ENCODE measurements at regions not wholly inside any gene's neighbourhood (a gene's known extent, or its start where the extent isn't known, plus 50 kb on each side); places are given as distances from the start of the nearest gene placed in this dataset.

DNA sequence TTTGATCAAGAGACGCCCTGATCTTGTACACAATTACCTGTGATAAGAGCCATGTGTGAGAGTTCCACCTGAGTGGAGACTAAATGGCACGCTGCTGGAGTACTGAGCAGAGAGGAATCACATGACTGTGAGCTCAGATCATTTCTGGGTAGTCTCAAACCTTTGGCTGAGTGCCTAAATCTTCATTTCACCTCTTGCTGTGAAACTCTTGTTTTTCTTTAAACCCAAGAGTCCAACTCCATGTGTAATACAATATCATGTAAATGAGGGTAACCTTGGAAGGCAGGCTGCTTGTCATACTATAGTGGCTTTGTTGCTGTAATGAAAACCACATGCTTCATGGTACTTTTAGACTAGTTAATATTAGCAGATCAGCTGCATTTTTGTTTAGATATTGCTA lies 156.9 kb downstream of the CAND1 start:
- no peak for DNase-seq (ENCODE audit: low spot score)

DNA sequence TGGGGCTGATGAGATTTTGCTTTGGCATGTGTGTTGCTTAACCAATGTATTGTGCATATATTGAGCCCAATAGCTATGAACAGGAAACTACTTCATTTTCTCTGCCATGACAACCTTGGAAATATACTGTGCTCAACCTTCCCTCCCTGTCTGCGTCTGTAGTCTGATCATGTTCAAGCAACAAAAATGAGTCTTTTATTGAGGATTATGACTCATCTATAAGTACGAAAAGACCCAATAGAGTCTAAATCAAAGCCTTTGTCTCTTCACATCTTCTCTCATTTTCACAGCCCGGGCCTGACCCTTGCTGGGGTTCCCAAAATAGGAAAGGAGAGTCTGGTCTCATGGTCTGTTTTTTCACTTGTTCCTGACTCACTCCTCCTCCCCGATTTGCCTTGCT lies 158.2 kb downstream of the CAND1 start:
- DNase-seq (ENCODE audit: low spot score) = no peak

- no peak for DNase-seq (ENCODE audit: low spot score)
Observed at GRCh38 chr12:67428431-67428830, 159.3 kb downstream of the CAND1 start.

DNA sequence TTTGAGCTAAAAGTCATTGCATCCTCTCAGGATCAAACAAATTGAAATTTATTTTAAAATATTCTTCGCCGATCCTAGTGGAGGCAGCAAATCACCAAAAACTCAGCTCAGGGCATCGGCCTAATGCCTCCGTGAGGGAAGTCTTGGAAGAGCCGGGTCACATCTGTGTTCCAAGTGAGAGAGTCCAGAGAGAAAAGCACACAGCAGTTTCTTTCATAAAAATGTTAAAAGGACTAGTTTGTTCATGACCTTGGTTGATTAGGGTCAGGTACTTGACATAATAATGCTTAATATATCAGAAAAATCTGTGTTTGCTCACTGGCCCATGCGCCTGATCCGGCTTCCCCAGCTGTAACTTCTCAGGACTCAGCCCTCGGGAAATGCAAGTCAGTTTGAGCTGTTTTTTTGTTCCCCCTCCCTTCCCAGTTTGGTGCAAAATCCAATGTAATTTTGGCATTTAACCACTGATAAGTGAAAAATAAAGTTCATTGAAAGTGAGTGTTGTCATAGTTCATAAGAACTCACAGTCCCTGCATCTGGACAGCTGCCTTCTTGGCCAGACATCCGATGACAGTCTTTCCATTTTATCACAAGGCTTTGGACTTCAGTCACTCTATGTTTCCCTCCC lies 161.7 kb downstream of the CAND1 start:
- DNase-seq (ENCODE audit: low spot score) = no peak

GRCh38 chr12:67431411-67432020 lies 162.4 kb downstream of the CAND1 start:
- DNase-seq (ENCODE audit: low spot score) = no peak

DNA sequence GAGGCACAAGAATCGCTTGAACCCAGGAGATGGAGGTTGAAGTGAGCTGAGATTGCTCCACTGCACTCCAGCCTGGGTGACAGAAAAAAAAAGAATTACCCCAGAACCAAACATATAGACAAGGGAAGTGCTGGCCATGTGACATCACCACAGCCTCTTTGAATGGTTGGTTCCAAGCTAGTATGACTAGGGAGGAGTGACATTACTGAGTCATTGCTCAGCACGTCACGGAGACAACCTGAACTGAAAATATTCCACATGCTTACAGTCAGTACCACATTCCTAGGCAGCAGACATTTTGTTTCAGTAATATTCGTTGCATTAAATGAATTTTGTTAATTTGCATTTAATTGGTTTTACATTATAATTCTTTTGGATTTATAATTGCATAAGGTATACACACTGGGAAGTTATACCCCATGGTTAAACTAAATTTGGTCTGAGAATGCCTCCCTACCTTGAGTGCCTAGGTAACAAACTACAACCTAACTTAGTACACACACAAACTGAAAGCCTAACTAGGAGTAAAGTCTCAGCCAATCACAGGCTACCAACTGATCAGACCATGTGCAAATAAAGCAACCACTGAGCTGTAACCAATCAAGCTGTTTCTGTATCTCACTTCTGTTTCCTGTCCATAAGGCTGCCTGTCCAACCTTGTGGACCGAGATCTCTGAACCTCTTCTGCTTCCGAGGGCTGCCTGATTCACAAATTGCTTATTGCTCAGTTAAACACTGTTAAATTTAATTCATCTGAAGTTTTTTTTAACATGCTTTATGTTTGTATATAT lies 164.4 kb downstream of the CAND1 start:
- DNase-seq (ENCODE audit: low spot score) = no peak

GRCh38 chr12:67434671-67435370 lies 165.7 kb downstream of the CAND1 start:
- peak; percentile 72 for DNase-seq (ENCODE audit: low spot score)

DNA sequence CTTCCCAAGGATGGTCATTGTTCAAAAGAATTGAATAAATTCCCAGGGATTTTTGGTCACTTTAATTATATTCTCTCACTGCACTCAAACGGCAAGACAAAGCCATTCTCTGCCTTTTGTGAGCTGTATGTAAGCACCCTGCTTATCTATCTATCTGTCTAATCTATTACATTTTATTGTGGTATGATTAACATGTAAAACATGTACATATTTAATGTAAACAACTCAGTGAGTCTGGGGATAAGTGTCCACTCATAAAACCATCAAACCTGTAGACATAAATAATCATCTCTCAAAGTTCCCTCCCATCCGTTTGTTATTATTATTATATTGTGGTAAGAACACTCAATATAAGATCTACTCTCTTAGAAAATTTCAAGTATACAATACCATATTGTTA lies 167.1 kb downstream of the CAND1 start:
- DNase-seq (ENCODE audit: low spot score) = no peak

DNA sequence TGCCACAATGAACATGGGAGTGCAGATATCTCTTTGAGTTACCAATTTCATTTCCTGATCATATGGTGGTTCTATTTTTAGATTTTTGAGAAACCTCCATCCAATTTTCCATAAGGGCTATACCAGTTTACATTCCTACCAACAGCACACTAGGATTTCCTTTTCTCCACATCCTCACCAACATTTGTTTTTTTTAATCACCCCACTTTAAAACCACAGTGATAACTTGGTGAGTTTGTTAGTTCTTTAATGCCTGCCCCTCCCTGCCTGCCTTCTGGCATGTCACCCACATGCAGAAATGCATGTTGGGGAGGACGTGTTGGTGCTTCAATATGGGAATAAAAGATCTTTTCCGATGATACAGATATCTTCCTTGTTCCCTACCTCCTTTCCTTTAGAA lies 167.9 kb downstream of the CAND1 start:
- no peak for DNase-seq (ENCODE audit: low spot score)

- DNase-seq (ENCODE audit: low spot score) = no peak
Observed at GRCh38 chr12:67439611-67440010, 170.5 kb downstream of the CAND1 start.

- DNase-seq (ENCODE audit: low spot score) = peak; percentile 64
Observed at GRCh38 chr12:67441736-67442346, 172.7 kb downstream of the CAND1 start.

GRCh38 chr12:67442347-67442841 lies 173.2 kb downstream of the CAND1 start:
- no peak for DNase-seq (ENCODE audit: low spot score)

DNA sequence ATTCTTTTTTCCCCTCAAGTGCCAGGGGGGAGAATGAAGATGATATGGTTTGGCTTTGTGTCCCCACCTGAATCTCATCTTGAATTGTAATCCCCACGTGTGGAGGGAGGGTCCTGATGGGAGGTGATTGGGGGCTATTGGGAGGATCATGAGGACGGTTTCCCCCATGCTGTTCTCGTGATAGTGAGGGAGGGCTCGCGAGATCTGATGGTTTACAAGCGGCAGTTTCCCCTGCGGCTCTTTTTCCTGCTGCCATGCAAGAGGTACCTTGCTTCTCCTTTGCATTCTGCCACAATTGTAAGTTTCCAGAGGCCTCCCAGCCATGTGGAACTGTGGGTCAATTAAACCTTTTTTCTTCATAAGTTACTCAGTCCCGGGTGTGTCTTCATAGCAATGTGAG lies 173.7 kb downstream of the CAND1 start:
- DNase-seq (ENCODE audit: low spot score) = no peak

- DNase-seq (ENCODE audit: low spot score) = no peak
Observed at GRCh38 chr12:67444542-67444941, 175.4 kb downstream of the CAND1 start.

DNA sequence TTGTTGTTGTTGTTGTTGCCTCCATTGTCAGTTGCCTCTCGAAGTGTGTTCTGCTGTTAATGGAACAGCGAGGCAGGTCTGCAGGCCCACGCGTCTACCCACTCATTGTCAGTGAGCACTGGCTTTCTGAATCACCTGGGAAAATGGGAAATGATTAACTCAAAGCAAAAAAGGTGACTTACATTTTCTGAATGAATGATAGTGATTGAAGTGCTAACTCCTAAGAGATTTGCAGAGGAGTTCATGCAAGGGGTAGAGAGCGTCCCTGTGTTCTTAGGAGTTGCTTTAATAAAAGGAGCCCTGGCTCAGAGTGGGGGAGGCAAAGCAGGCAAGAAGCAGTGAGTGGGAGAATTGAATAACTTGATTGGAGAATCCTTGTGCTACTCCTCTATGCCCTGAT lies 177.6 kb downstream of the CAND1 start:
- DNase-seq (ENCODE audit: low spot score) = no peak

DNA sequence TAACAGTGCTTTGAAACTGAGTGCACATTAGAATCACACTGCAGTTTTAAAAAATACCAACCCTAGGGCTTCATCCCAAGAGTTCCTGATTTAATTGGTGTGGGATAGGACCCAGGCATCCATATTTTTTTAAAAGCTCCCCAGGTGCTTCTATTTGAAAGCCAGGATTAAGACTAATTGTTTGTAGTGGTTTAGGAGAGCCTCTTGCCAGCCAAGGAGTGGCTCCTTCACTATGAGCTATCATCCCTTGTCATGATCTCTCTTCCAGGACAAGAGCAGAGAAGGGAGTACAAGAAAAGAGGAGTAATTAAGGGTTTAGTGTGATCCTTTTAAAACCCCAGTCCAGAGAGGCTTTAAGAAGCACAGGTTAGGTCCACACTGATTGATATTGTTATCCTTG lies 178.0 kb downstream of the CAND1 start:
- no peak for DNase-seq (ENCODE audit: low spot score)

DNA sequence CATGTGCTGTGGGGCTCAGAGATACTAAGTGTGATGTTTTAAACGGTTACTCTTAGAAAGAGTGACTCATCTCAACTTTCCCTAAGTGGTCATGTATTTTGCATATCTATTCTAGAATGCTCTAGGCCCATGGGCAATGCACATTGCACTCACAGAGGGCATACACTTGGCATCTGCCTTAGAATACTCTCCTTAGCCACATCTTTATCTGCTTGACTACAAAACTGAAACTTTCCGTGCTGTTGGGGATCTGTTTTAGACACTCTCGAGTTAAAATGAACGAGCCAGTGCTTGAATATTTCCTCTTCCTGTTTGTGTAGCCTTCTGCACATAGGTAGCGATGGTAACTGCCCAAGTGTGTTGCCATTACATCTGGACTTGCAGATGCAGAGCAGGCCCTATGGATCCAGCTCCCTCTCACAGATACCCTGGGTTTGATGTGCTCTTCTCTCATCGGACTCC lies 180.5 kb downstream of the CAND1 start:
- no peak for DNase-seq (ENCODE audit: low spot score)

GRCh38 chr12:67450441-67450840 lies 181.3 kb downstream of the CAND1 start:
- no peak for DNase-seq (ENCODE audit: low spot score)

GRCh38 chr12:67451206-67451605 lies 182.0 kb downstream of the CAND1 start:
- no peak for DNase-seq (ENCODE audit: low spot score)

DNA sequence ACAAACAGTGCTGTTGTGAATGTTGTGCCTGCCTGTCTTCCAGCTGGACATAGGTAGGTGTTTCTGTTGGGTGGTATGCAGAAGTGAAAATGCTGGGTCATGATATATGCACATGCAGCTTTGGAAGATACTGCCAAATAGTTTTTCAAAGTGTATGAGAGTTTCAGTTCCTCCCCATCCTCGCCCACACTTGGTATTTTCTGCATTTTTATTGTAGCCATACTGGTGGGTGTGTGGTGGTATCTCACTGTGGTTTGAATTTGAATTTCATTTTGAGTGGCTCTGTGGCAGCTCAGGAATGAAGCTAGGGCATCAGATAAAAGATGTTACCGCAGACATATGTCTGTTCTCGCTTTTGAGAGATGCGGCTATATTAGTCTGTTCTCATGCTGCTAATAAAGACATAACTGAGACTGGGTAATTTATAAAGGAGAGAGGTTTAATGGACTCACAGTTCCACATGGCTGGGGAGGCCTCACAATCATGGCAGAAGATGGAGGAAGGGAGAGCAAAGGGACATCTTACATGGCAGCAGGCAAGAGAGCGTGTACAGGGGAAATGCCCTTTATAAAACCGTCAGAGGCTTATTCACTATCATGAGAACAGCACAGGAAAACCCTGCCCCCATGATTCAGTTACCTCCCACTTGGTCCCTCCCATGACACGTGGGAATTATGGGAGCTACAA lies 183.1 kb downstream of the CAND1 start:
- DNase-seq (ENCODE audit: low spot score) = no peak

DNA sequence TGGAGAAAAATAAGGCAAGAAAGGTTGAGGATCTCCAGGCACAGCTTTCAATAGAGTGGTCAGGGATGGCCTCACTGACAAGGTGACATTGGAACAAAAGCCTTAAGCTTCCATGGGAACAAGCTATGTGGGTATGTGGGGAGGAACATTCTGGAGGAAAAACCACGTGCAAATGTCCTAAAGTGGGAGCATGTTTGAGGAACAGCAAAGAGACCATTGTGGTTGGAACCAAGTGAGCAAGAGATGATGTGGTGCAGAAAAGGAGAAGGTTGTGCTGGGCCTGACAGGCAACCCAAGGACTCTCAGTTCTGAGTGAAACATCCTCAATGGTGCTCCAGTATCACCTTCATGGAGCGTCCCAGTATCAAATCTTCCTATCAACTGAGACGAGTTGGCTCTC lies 184.0 kb downstream of the CAND1 start:
- no peak for DNase-seq (ENCODE audit: low spot score)
